IMR-90 (cell line): ENCODE measurements at regions not wholly inside any gene's neighbourhood (a gene's known extent, or its start where the extent isn't known, plus 50 kb on each side); places are given as distances from the start of the nearest gene placed in this dataset.

Experiments
- ATAC-seq: fragments of 200-7000 bp; cut with Tn5 transposase; 2 replicates; pipeline ENCODE4 v1.9.1; 2020; ENCODE audit warnings: low read depth, mild to moderate bottlenecking, moderate library complexity
- BruUV-seq: library from RNA; stranded (reverse); fragments of 400-500 nt; replicated peaks from 2 replicates; lab custom pipeline; 2021; lab: Mats Ljungman, UMichigan
- CTCF ChIA-PET: fragments of 300-600 bp; formaldehyde crosslinking; extraction: SDS; loops from one replicate; lab custom pipeline; 2021; ENCODE audit warnings: antibody characterized with exemption; lab: Yijun Ruan, JAX
- POLR2A ChIA-PET: fragments of 300-600 bp; sonication (Branson Sonifier 250); formaldehyde crosslinking; loops from one replicate; lab custom pipeline; 2022; ENCODE audit warnings: antibody characterized with exemption; ENCODE audit not compliant: unreplicated experiment; lab: Charles Lee
- DNase-seq: peaks from one replicate; pipeline ENCODE4 v3.0.0; 2013
- H2AFZ ChIP-seq: replicated peaks from 2 replicates; pipeline ENCODE3; 2013; ENCODE audit warnings: low read length, mild to moderate bottlenecking; ENCODE audit not compliant: poor library complexity
- H2AK5ac ChIP-seq: 2 replicates; pipeline ENCODE4 v1.6.1; 2013; ENCODE audit warnings: low read depth, low read length, inconsistent platforms
- H2AK9ac ChIP-seq: replicated peaks from 2 replicates; pipeline ENCODE3; 2013; ENCODE audit warnings: mild to moderate bottlenecking, low read depth, low read length, moderate library complexity; ENCODE audit not compliant: poor library complexity
- H2BK120ac ChIP-seq: 2 replicates; pipeline ENCODE4 v1.6.1; 2013; ENCODE audit warnings: low read depth, low read length, inconsistent platforms
- H2BK15ac ChIP-seq: 3 replicates; pipeline ENCODE4 v1.6.1; 2013; ENCODE audit warnings: low read depth, low read length, inconsistent platforms
- H2BK20ac ChIP-seq: 2 replicates; pipeline ENCODE4 v1.6.1; 2013; ENCODE audit warnings: low read depth, mild to moderate bottlenecking, inconsistent platforms, low read length, moderate library complexity
- H2BK5ac ChIP-seq: 2 replicates; pipeline ENCODE4 v1.6.1; 2013; ENCODE audit warnings: mild to moderate bottlenecking, low read depth, low read length, inconsistent platforms; ENCODE audit not compliant: poor library complexity, severe bottlenecking
- H3K14ac ChIP-seq: replicated peaks from 2 replicates; pipeline ENCODE4 v1.6.1; 2013; ENCODE audit warnings: low read depth, low read length, inconsistent platforms
- H3K18ac ChIP-seq: 2 replicates; pipeline ENCODE4 v1.6.1; 2013; ENCODE audit warnings: low read depth, low read length, control low read depth
- H3K23ac ChIP-seq: 2 replicates; pipeline ENCODE4 v1.6.1; 2013; ENCODE audit warnings: low read depth, low read length, inconsistent platforms
- H3K27ac ChIP-seq: 2 replicates; pipeline ENCODE4 v1.5.1; 2013; ENCODE audit warnings: mild to moderate bottlenecking, control low read depth, low read length; ENCODE audit not compliant: insufficient read depth
- H3K27me3 ChIP-seq: 2 replicates; pipeline ENCODE4 v1.6.1; 2013; ENCODE audit warnings: low read length; ENCODE audit not compliant: control insufficient read depth, insufficient read depth
- H3K36me3 ChIP-seq: 2 replicates; pipeline ENCODE4 v1.6.1; 2013; ENCODE audit warnings: low read length, mixed read lengths; ENCODE audit not compliant: control insufficient read depth, insufficient read depth
- H3K4ac ChIP-seq: 2 replicates; pipeline ENCODE4 v1.6.1; 2013; ENCODE audit warnings: low read depth, low read length, inconsistent platforms
- H3K4me1 ChIP-seq: 2 replicates; pipeline ENCODE4 v1.6.1; 2013; ENCODE audit warnings: low read length, mixed read lengths; ENCODE audit not compliant: control insufficient read depth, insufficient read depth
- H3K4me2 ChIP-seq: 2 replicates; pipeline ENCODE4 v1.6.1; 2013; ENCODE audit warnings: low read depth, mild to moderate bottlenecking, control low read depth, low read length, moderate library complexity
- H3K4me3 ChIP-seq: 2 replicates; pipeline ENCODE4 v1.5.1; 2013; ENCODE audit warnings: low read depth, mild to moderate bottlenecking, control low read depth, low read length, moderate library complexity; ENCODE audit not compliant: insufficient read depth
- H3K56ac ChIP-seq: 2 replicates; pipeline ENCODE4 v1.6.1; 2013; ENCODE audit warnings: low read length, inconsistent platforms; ENCODE audit not compliant: insufficient read depth; ENCODE audit errors: extremely low read depth
- H3K79me1 ChIP-seq, 2 experiments: 2 replicates each; pipeline ENCODE4 v1.6.1; 2013; ENCODE audit warnings: low read length in 2 of 2, inconsistent platforms in 1 of 2, low read depth in 1 of 2
- H3K9ac ChIP-seq: 2 replicates; pipeline ENCODE4 v1.6.1; 2013; ENCODE audit warnings: low read depth, low read length, control low read depth
- H3K9me1 ChIP-seq: 2 replicates; pipeline ENCODE4 v1.6.1; 2013; ENCODE audit warnings: low read length, inconsistent platforms; ENCODE audit not compliant: insufficient read depth
- H3K9me3 ChIP-seq: 2 replicates; pipeline ENCODE4 v1.6.1; 2013; ENCODE audit warnings: low read length; ENCODE audit not compliant: control insufficient read depth, insufficient read depth
- H4K20me1 ChIP-seq: 2 replicates; pipeline ENCODE4 v1.6.1; 2013; ENCODE audit warnings: low read length, inconsistent platforms; ENCODE audit not compliant: insufficient read depth
- H4K5ac ChIP-seq: 2 replicates; pipeline ENCODE4 v1.6.1; 2013; ENCODE audit warnings: mild to moderate bottlenecking, low read depth, low read length, control low read depth
- H4K8ac ChIP-seq, 2 experiments: 2 replicates each; pipeline ENCODE4 v1.6.1; 2013; ENCODE audit warnings: low read depth in 2 of 2, low read length in 2 of 2, control low read depth in 1 of 2, inconsistent platforms in 1 of 2
- H4K91ac ChIP-seq: 2 replicates; pipeline ENCODE4 v1.6.1; 2013; ENCODE audit warnings: low read depth, low read length, inconsistent platforms; ENCODE audit not compliant: insufficient read depth
- BHLHE40 ChIP-seq: fragments of 150-350 bp; IDR thresholded peaks from 2 replicates; pipeline ENCODE4 v1.6.1; 2016; ENCODE audit warnings: mild to moderate bottlenecking, low read depth, low read length
- CEBPB ChIP-seq: IDR thresholded peaks from 2 replicates; pipeline ENCODE4 v1.6.1; 2012; ENCODE audit warnings: low read depth, low read length, improper control_type of control experiment
- CHD1 ChIP-seq: IDR thresholded peaks from 2 replicates; pipeline ENCODE4 v1.6.1; 2012; ENCODE audit warnings: low read depth, low read length, improper control_type of control experiment
- FOS ChIP-seq: fragments of 150-350 bp; IDR thresholded peaks from 2 replicates; pipeline ENCODE4 v1.6.1; 2016; ENCODE audit warnings: low read depth, low read length
- MAFK ChIP-seq: IDR thresholded peaks from 2 replicates; pipeline ENCODE4 v1.6.1; 2012; ENCODE audit warnings: low read depth, low read length, improper control_type of control experiment
- MAZ ChIP-seq: IDR thresholded peaks from 2 replicates; pipeline ENCODE4 v1.6.1; 2012; ENCODE audit warnings: low read depth, mild to moderate bottlenecking, low read length, improper control_type of control experiment, moderate library complexity, borderline replicate concordance
- NFE2L2 ChIP-seq: fragments of 150-350 bp; IDR thresholded peaks from 2 replicates; pipeline ENCODE4 v1.6.1; 2016; ENCODE audit warnings: low read depth, mild to moderate bottlenecking, low read length
- POLR2A ChIP-seq: IDR thresholded peaks from 2 replicates; pipeline ENCODE4 v1.6.1; 2012; ENCODE audit warnings: mild to moderate bottlenecking, low read depth, low read length
- RAD21 ChIP-seq: IDR thresholded peaks from 2 replicates; pipeline ENCODE4 v1.6.1; 2012; ENCODE audit warnings: low read length, improper control_type of control experiment
- RFX5 ChIP-seq: IDR thresholded peaks from 2 replicates; pipeline ENCODE4 v1.8.0; 2012; ENCODE audit warnings: low read depth, mild to moderate bottlenecking, low read length, moderate library complexity
- SMC3 ChIP-seq: fragments of 150-350 bp; IDR thresholded peaks from 2 replicates; pipeline ENCODE4 v1.6.1; 2016; ENCODE audit warnings: low read depth, mild to moderate bottlenecking, antibody characterized with exemption, low read length, moderate library complexity
- WGBS, 2 experiments: methylation state at CpG; one replicate each; pipeline versions ENCODE4 v1.1.5 to v1.1.7; 2013; ENCODE audit warnings: missing lambda C conversion rate in 2 of 2; ENCODE audit not compliant: insufficient read length in 1 of 2; ENCODE audit errors: extremely low coverage in 2 of 2; 5-methylcytosine and 5-hydroxymethylcytosine counted together
- dilution Hi-C: fragments of 300-500 bp; cut with HindIII; formaldehyde crosslinking; loops from one replicate; pipeline ENCODE4 v1.14.3; 2018; ENCODE audit warnings: low sequenced_read_pairs; ENCODE audit not compliant: unreplicated experiment
- in situ Hi-C: fragments of 300-500 bp; cut with MboI; formaldehyde crosslinking; loops from 3 replicates; pipeline ENCODE4 v1.14.3; 2019; ENCODE audit warnings: low sequenced_read_pairs, inconsistent platforms, mixed read lengths
- intact Hi-C: fragments of 100-400 bp; cut with micrococcal nuclease; formaldehyde crosslinking; loops from 2 replicates; pipeline ENCODE4 v1.10.0; 2022
- TF ChIP-seq, protein P1 (sequence below): fragments of 150-350 bp; IDR thresholded peaks from 2 replicates; pipeline ENCODE4 v1.6.1; 2017; ENCODE audit warnings: mild to moderate bottlenecking, antibody characterized with exemption, low read length, low read depth
- TF ChIP-seq, protein P2 (sequence below): conservative IDR thresholded peaks from 2 replicates; pipeline ENCODE4 v1.5.1; 2012; ENCODE audit warnings: mild to moderate bottlenecking, low read depth, low read length, improper control_type of control experiment
- TF ChIP-seq, protein P3 (sequence below): fragments of 150-350 bp; IDR thresholded peaks from 2 replicates; pipeline ENCODE4 v1.6.1; 2016; ENCODE audit warnings: low read depth, mild to moderate bottlenecking, low read length, moderate library complexity, borderline replicate concordance

DNA sequence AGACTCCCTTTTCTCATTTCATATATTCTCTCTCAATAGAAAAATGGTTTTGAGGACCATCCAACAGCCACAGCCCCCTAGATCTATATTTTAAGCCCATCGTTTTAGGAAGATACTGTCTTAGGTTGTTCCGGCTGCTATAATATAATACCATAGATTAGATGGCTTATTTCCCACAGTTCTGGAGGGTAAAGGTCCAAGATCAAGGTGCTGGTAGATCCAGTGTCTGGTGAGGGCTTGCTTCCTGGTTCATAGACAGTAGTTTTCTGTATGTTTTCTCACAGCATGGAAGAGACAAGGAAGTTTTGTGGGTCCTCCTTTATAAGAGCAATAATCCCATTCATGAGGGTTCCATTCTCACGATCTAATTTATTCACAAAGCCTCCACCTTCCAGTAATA, 215.1 kb downstream of the AASDHPPT start:
- ATAC-seq (no peak), DNase-seq (no peak)
- WGBS, 2 experiments: no CpG with 5 or more reads among the region's 3 CpGs
- H3K14ac ChIP-seq: no peak overlapping the region
- in situ Hi-C loops: no loop called here
- H3K4me1 ChIP-seq: no peaks in the 10 kb centered on the region
- H3K27me3 ChIP-seq: no peaks in the 10 kb centered on the region
- H2BK15ac ChIP-seq: no peak overlapping the region
- H2BK120ac ChIP-seq: no peak overlapping the region
- BruUV-seq: no TSS peak
- no peaks in the 10 kb centered on the region for H4K20me1 ChIP-seq
- dilution Hi-C loops: no loop called here
- H3K9ac ChIP-seq: no peak overlapping the region
- no peak overlapping the region for H2BK20ac ChIP-seq
- H3K4me2 ChIP-seq: no peak overlapping the region
- H3K4ac ChIP-seq: no peak overlapping the region
- H3K79me1 ChIP-seq: no peaks in the 10 kb centered on the region
- no peak overlapping the region for H3K23ac ChIP-seq
- no peaks in the 10 kb centered on the region for H3K36me3 ChIP-seq
- no peak overlapping the region for H2AFZ ChIP-seq
- H4K91ac ChIP-seq: no peak overlapping the region
- no peak overlapping the region for H2BK5ac ChIP-seq
- intact Hi-C loops: no loop called here
- no peak overlapping the region for H2AK9ac ChIP-seq
- no peak overlapping the region for H4K5ac ChIP-seq
- H3K18ac ChIP-seq: no peak overlapping the region
- no peaks in the 10 kb centered on the region for H3K9me1 ChIP-seq
- TF ChIP-seq SMC3: no peak
- no peak for TF ChIP-seq MAZ
- no peak for TF ChIP-seq RFX5
- no peak for TF ChIP-seq CHD1
- no peak for TF ChIP-seq CEBPB
- no peak for TF ChIP-seq NFE2L2
- no peak for TF ChIP-seq BHLHE40
- TF ChIP-seq MAFK: no peak
- TF ChIP-seq, protein P1, sequence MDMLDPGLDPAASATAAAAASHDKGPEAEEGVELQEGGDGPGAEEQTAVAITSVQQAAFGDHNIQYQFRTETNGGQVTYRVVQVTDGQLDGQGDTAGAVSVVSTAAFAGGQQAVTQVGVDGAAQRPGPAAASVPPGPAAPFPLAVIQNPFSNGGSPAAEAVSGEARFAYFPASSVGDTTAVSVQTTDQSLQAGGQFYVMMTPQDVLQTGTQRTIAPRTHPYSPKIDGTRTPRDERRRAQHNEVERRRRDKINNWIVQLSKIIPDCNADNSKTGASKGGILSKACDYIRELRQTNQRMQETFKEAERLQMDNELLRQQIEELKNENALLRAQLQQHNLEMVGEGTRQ: no peak
- no peak for TF ChIP-seq RAD21
- TF ChIP-seq, protein P2, sequence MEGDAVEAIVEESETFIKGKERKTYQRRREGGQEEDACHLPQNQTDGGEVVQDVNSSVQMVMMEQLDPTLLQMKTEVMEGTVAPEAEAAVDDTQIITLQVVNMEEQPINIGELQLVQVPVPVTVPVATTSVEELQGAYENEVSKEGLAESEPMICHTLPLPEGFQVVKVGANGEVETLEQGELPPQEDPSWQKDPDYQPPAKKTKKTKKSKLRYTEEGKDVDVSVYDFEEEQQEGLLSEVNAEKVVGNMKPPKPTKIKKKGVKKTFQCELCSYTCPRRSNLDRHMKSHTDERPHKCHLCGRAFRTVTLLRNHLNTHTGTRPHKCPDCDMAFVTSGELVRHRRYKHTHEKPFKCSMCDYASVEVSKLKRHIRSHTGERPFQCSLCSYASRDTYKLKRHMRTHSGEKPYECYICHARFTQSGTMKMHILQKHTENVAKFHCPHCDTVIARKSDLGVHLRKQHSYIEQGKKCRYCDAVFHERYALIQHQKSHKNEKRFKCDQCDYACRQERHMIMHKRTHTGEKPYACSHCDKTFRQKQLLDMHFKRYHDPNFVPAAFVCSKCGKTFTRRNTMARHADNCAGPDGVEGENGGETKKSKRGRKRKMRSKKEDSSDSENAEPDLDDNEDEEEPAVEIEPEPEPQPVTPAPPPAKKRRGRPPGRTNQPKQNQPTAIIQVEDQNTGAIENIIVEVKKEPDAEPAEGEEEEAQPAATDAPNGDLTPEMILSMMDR: no peak
- TF ChIP-seq, protein P3, sequence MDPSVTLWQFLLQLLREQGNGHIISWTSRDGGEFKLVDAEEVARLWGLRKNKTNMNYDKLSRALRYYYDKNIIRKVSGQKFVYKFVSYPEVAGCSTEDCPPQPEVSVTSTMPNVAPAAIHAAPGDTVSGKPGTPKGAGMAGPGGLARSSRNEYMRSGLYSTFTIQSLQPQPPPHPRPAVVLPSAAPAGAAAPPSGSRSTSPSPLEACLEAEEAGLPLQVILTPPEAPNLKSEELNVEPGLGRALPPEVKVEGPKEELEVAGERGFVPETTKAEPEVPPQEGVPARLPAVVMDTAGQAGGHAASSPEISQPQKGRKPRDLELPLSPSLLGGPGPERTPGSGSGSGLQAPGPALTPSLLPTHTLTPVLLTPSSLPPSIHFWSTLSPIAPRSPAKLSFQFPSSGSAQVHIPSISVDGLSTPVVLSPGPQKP: no peak
- TF ChIP-seq POLR2A: no peak
- no peak for TF ChIP-seq FOS
- CTCF ChIA-PET: no interaction called here
- no peak overlapping the region for H2AK5ac ChIP-seq
- H3K27ac ChIP-seq: no peak overlapping the region
- POLR2A ChIA-PET: no interaction called here
- H3K56ac ChIP-seq: no peak overlapping the region
- no peak overlapping the region for H4K8ac ChIP-seq
- no peaks in the 10 kb centered on the region for H3K9me3 ChIP-seq
- no peak overlapping the region for H3K4me3 ChIP-seq
